GM18505 (cell line): ENCODE measurements at regions not wholly inside any gene's neighbourhood (a gene's known extent, or its start where the extent isn't known, plus 50 kb on each side); places are given as distances from the start of the nearest gene placed in this dataset.

Source experiments
- ATAC-seq: cut with Tn5 transposase; IDR thresholded peaks from one replicate; pipeline ENCODE4 v1.9.1; 2021; ENCODE audit not compliant: unreplicated experiment
- POLR2A ChIP-seq: IDR thresholded peaks from 4 replicates; pipeline ENCODE4 v1.6.1; 2011; ENCODE audit warnings: borderline replicate concordance; ENCODE audit not compliant: insufficient read depth, insufficient read length; ENCODE audit errors: extremely low read depth

DNA sequence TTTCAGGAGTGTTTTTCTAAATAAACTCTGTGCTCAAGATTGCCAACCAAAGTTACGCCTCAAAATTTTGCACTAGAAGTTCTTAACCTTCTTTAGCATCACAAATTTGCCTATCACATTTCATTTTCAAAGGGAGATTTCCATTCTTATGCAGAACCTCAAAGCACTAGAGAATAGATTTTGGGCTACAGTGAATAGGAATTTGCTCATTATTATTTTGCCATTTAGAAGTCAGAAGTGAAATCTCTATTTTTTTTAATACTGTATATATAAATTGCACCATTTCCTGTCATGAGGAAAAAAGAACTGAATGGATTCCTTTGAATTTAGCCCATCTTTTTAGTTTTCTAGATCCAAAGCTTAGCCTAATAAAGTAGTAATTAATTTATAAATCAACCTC lies 796.4 kb downstream of the ADGRL2 start:
- no peak for TF ChIP-seq POLR2A
- no peak for ATAC-seq

DNA sequence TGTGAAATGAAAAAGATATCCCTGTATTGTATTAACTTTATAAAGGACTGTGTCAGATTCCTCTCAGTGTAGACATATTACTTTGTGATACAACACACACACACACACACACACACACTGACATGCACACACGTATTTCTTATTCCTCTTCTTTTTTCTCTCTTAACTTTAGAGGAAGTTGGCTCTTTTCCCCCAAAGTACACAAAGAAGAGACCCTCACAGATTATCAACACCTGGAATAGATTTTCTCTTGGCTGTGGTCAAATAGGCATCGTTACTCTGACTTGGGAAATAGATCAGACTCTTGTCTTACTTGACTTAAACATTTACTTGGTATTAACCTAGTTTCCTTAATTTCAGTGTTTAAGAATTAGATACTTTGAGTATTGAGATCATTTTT lies 792.8 kb downstream of the ADGRL2 start:
- no peak for ATAC-seq
- TF ChIP-seq POLR2A: no peak

DNA sequence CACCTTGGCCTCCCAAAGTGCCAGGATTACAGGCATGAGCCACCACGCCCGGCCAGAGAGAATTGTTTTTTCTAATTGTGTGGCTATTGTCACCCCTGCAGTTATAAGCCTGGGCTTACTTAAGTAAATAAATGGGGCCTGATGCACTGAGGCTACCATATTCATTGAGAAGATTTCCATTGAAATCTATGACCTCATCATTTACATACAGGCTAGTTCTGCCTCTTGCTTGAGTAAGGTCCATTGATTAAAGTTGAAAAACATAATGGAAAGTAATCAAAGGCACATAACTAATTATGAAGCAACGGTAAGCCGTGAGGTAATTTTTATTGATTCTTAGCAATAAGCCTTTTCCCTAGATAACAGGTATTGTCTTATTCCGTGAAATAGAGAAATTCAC lies 788.9 kb downstream of the ADGRL2 start:
- ATAC-seq: no peak
- no peak for TF ChIP-seq POLR2A

DNA sequence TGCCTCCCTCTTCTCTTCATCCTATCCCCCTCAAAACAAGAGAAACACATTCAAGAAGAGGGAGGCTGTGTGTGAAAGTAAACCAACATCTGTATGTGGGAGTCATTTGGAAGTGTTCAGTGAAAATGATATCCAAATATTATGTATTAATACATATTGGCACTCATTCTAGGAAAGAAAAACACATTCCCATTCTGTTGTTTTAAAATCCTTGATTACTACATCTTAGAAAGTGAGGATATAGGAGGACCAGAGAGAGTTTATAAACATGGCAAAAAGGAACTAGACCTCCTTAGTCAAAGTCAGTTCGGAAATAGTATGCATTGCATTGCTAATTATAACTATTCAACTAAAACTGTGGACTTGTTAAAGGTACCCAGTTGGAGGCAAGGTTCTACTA lies 786.6 kb downstream of the ADGRL2 start:
- TF ChIP-seq POLR2A: no peak
- no peak for ATAC-seq

DNA sequence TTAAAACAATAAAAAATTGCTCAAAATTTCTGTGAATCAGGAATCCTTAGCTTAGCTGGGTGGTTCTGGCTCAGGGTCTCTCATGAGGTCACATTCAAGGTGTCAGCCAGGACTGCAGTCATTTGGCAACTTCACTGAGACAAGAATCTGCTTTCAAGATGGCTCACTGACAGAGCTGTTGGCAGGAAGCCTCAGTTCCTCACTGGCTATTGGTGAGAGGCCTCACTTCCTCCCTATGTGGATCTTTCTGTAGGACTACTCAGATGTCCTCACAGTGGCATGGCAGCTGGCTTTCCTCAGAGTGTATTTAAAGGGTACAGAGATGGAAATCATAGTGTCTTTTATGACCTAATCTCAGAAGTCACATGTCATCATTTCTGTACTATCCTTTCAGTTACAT lies 785.7 kb downstream of the ADGRL2 start:
- ATAC-seq: no peak

GRCh38 chr1:82582347-82582746 lies 781.6 kb downstream of the ADGRL2 start:
- ATAC-seq: no peak
- TF ChIP-seq POLR2A: no peak

More for the DNA sequence above, 785.7 kb downstream of the ADGRL2 start:
- TF ChIP-seq POLR2A: no peak

GRCh38 chr1:82578086-82578726 lies 777.5 kb downstream of the ADGRL2 start:
- no peak for TF ChIP-seq POLR2A
- no peak for ATAC-seq

DNA sequence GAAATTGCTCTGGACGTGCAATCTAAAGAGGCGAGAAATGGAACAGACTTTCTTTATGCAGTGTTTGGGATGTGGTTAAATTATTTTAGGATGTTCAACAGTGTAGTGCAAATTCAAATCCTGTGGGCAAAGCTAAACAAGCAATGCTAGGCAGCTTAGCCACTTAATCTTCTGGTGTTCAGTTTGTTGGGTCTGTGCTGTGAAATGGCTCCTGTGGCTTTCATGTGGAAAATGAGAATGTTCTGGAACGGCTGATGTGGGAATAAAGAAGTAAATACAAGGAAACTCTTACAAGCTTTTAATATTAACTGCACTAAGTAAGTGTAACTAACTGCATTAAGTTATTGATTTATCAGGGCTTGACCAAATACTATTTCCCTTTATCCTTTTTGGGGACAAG lies 766.6 kb downstream of the ADGRL2 start:
- no peak for TF ChIP-seq POLR2A
- no peak for ATAC-seq

GRCh38 chr1:82565546-82565945 lies 764.8 kb downstream of the ADGRL2 start:
- ATAC-seq: no peak
- TF ChIP-seq POLR2A: no peak

DNA sequence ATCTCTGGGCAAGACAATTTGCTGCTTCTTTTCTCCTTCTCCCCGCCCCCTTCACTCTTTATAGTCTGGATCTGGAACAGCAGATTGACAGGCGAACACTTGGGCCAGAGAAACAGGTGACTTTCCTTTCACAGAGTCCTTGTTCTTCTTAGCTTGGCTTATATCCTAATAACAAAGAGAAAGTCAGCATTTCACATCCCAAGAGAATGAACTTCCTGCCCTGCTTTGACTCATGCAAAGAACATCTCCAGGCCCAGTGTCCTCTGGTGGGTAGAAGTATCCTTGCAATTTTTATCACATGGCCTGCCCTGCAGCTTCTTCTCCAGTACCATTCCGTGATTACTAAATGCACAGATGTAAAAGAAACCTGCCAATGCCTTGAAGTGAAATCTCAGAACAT lies 764.4 kb downstream of the ADGRL2 start:
- no peak for ATAC-seq
- no peak for TF ChIP-seq POLR2A

DNA sequence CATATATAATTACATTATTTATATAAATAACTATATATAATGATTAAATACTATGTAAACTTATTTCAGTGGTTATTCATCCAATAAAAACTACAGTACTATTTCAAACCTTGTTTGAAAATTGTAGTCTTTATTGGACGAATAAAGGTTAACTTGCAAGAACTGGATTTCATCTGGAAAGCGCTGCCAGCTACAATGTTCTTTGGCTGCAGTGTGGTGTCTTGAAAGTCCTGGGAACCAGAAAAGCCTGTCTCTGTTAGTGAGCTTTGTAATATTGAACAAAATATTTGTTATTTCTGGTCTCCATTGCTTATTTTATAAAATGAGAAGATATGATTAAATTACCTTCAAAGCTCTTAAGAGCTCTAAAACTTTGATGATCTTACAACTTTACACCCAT lies 763.6 kb downstream of the ADGRL2 start:
- no peak for ATAC-seq
- no peak for TF ChIP-seq POLR2A

DNA sequence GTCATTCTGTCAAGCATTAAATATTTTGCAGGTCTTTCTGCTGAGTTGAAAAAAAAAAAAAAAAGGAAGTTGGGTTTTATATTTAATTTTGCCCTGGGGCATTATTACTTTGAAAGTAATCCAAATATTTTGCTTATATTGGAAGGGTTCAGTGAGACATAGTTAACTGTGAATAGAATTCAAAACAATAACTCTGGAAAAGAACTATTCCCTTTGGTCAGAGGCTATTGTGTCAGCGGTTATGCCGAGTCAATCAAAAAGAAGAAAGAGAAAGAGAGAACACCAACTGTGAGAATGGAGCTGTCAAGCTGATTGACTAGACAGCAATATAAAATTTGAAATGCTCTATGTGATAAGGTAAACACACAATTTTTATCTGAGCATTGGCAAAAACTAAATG lies 761.7 kb downstream of the ADGRL2 start:
- ATAC-seq: no peak
- TF ChIP-seq POLR2A: no peak

DNA sequence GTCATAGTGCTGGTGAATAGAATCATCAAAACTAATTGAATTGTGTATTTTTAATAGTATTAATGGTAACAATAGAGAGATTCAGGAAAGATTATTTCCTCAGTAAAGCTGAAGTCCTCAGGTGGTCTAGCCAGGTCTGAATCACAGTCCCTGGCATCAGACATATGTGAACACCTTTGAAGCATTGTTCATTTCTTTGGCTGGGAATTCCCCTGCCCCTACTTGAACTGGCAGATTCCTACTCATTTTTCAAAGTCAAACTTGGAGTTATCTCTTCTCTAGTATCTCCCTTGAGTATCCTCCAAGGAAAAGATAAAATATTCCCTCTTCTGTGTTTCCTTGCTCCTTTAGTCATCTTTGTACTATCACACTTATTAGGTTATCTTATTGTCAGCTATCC lies 759.8 kb downstream of the ADGRL2 start:
- no peak for ATAC-seq
- TF ChIP-seq POLR2A: no peak

DNA sequence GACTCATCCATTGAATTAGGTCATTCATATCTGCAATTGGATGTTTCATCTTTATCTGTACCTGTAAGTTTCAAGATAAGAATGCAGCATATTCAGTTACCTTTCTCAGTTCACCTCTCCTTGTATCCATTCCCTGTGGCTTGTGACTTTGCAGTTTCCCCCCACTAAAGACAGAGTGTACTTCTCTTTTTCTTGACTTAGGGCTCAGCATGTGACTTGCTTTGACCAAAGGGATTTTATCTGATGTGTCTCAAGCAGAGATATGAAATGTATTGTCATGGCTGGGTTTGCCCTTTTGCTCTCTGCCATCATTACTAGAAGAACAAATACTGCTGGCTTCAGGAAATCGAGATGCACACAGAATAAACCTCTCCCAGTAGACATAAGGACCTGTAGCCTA lies 754.8 kb downstream of the ADGRL2 start:
- no peak for TF ChIP-seq POLR2A

GRCh38 chr1:82549841-82550240 lies 749.1 kb downstream of the ADGRL2 start:
- no peak for TF ChIP-seq POLR2A

More for the DNA sequence above, 754.8 kb downstream of the ADGRL2 start:
- ATAC-seq: no peak

More at GRCh38 chr1:82549841-82550240, 749.1 kb downstream of the ADGRL2 start:
- ATAC-seq: no peak
